ENCODE measurements at regions not wholly inside any gene's neighbourhood (a gene's known extent, or its start where the extent isn't known, plus 50 kb on each side); places are given as distances from the start of the nearest gene placed in this dataset.

GRCh38 chr13:85675151-85675907 is 123.9 kb downstream of the SLITRK6 start:
- DNase-seq (ENCODE audit: low spot score) (no peak), ATAC-seq (no peak)
- intact Hi-C loops (cut with DNase I) = no loop called here

- ATAC-seq = no peak
- intact Hi-C loops (cut with DNase I) = no loop called here
- DNase-seq (ENCODE audit: low spot score) = no peak
Measured at GRCh38 chr13:85671336-85671735, 127.9 kb downstream of the SLITRK6 start.

- intact Hi-C loops (cut with DNase I) = no loop called here
- ATAC-seq (no peak), DNase-seq (ENCODE audit: low spot score) (no peak)
Measured at GRCh38 chr13:85666356-85666755, 132.9 kb downstream of the SLITRK6 start.

GRCh38 chr13:85665286-85665685 is 133.9 kb downstream of the SLITRK6 start:
- ATAC-seq (no peak), DNase-seq (ENCODE audit: low spot score) (no peak)
- intact Hi-C loops (cut with DNase I) = no loop called here

GRCh38 chr13:85663856-85664255 is 135.4 kb downstream of the SLITRK6 start:
- ATAC-seq (no peak), DNase-seq (ENCODE audit: low spot score) (no peak)
- intact Hi-C loops (cut with DNase I) = no loop called here

- DNase-seq (ENCODE audit: low spot score) (no peak), ATAC-seq (no peak)
- intact Hi-C loops (cut with DNase I) = no loop called here
Measured at GRCh38 chr13:85662186-85662585, 137.0 kb downstream of the SLITRK6 start.

- DNase-seq (ENCODE audit: low spot score) = no peak
- no peak for ATAC-seq
- intact Hi-C loops (cut with DNase I) = no loop called here
Measured at GRCh38 chr13:85661675-85662074, 137.5 kb downstream of the SLITRK6 start.

GRCh38 chr13:85659493-85659892 is 139.7 kb downstream of the SLITRK6 start:
- intact Hi-C loops (cut with DNase I) = no loop called here
- no peak for ATAC-seq

GRCh38 chr13:85657942-85658341 is 141.3 kb downstream of the SLITRK6 start:
- ATAC-seq (no peak), DNase-seq (ENCODE audit: low spot score) (no peak)
- intact Hi-C loops (cut with DNase I) = no loop called here

More at GRCh38 chr13:85659493-85659892, 139.7 kb downstream of the SLITRK6 start:
- no peak for DNase-seq (ENCODE audit: low spot score)

- intact Hi-C loops (cut with DNase I) = no loop called here
- ATAC-seq = no peak
- DNase-seq (ENCODE audit: low spot score) = no peak
Measured at GRCh38 chr13:85655040-85655439, 144.2 kb downstream of the SLITRK6 start.

GRCh38 chr13:85654227-85654626 is 145.0 kb downstream of the SLITRK6 start:
- DNase-seq (ENCODE audit: low spot score) = no peak
- intact Hi-C loops (cut with DNase I) = no loop called here

GRCh38 chr13:85653681-85654080 is 145.5 kb downstream of the SLITRK6 start:
- no peak for DNase-seq (ENCODE audit: low spot score)
- intact Hi-C loops (cut with DNase I) = no loop called here
- no peak for ATAC-seq

More at GRCh38 chr13:85654227-85654626, 145.0 kb downstream of the SLITRK6 start:
- ATAC-seq = no peak

- intact Hi-C loops (cut with DNase I) = no loop called here
- DNase-seq (ENCODE audit: low spot score) = no peak
- ATAC-seq = no peak
Measured at GRCh38 chr13:85652491-85652890, 146.7 kb downstream of the SLITRK6 start.

GRCh38 chr13:85651440-85651839 is 147.8 kb downstream of the SLITRK6 start:
- intact Hi-C loops (cut with DNase I) = no loop called here
- DNase-seq (ENCODE audit: low spot score) (no peak), ATAC-seq (no peak)

- DNase-seq (ENCODE audit: low spot score) (no peak), ATAC-seq (no peak)
- intact Hi-C loops (cut with DNase I) = no loop called here
Measured at GRCh38 chr13:85650613-85651012, 148.6 kb downstream of the SLITRK6 start.

GRCh38 chr13:85640727-85641126 is 158.5 kb downstream of the SLITRK6 start:
- no peak for ATAC-seq
- no peak for DNase-seq (ENCODE audit: low spot score)
- intact Hi-C loops (cut with DNase I) = no loop called here

- ATAC-seq = peak; percentile 42
- intact Hi-C loops (cut with DNase I) = no loop called here
Measured at GRCh38 chr13:85638815-85639393, 160.3 kb downstream of the SLITRK6 start.

GRCh38 chr13:85638265-85638664 is 161.0 kb downstream of the SLITRK6 start:
- peak; percentile 44 for ATAC-seq
- DNase-seq (ENCODE audit: low spot score) = no peak
- intact Hi-C loops (cut with DNase I) = no loop called here

More at GRCh38 chr13:85638815-85639393, 160.3 kb downstream of the SLITRK6 start:
- DNase-seq (ENCODE audit: low spot score) = no peak

- intact Hi-C loops (cut with DNase I) = no loop called here
- DNase-seq (ENCODE audit: low spot score) (no peak), ATAC-seq (no peak)
Measured at GRCh38 chr13:85632526-85633195, 166.6 kb downstream of the SLITRK6 start.

- no peak for ATAC-seq
- intact Hi-C loops (cut with DNase I) = no loop called here
- DNase-seq (ENCODE audit: low spot score) = no peak
Measured at GRCh38 chr13:85631801-85632200, 167.4 kb downstream of the SLITRK6 start.

Measured in sciatic nerve (tissue), 2 donors.